ENCODE measurements at regions not wholly inside any gene's neighbourhood (a gene's known extent, or its start where the extent isn't known, plus 50 kb on each side); places are given as distances from the start of the nearest gene placed in this dataset.
A peak's percentile ranks its signal among the peaks of the same experiment; 100 is the strongest.

GRCh38 chr15:79195802-79196201 is 86.7 kb upstream of the ANKRD34C start:
- Mint-ChIP-seq H3K9me3 (no peaks in the 10 kb centered on the region), H3K4me1 (no peaks in the 10 kb centered on the region), H3K36me3 (no peaks in the 10 kb centered on the region), H3K27me3 (peaks cover 11% of the 10 kb centered on the region), H3K27ac (no peak overlapping the region), H3K4me3 (no peak overlapping the region)

- Mint-ChIP-seq H3K36me3 (no peaks in the 10 kb centered on the region), H3K27me3 (peaks cover 8% of the 10 kb centered on the region), H3K9me3 (no peaks in the 10 kb centered on the region), H3K4me3 (no peak overlapping the region), H3K4me1 (no peaks in the 10 kb centered on the region), H3K27ac (no peak overlapping the region)
Observed at GRCh38 chr15:79195239-79195638, 87.3 kb upstream of the ANKRD34C start.

- H3K27ac Mint-ChIP-seq: no peak overlapping the region
- H3K36me3 Mint-ChIP-seq: no peaks in the 10 kb centered on the region
- H3K4me3 Mint-ChIP-seq: no peak overlapping the region
- no peaks in the 10 kb centered on the region for H3K4me1 Mint-ChIP-seq
- H3K9me3 Mint-ChIP-seq: no peaks in the 10 kb centered on the region
- peaks cover 8% of the 10 kb centered on the region for H3K27me3 Mint-ChIP-seq
Observed at GRCh38 chr15:79194386-79194785, 88.1 kb upstream of the ANKRD34C start.

- no peak overlapping the region for H3K27ac Mint-ChIP-seq
- H3K4me3 Mint-ChIP-seq: no peak overlapping the region
- H3K27me3 Mint-ChIP-seq: peaks cover 8% of the 10 kb centered on the region
- H3K9me3 Mint-ChIP-seq: no peaks in the 10 kb centered on the region
- H3K36me3 Mint-ChIP-seq: no peaks in the 10 kb centered on the region
- H3K4me1 Mint-ChIP-seq: no peaks in the 10 kb centered on the region
Observed at GRCh38 chr15:79193549-79193948, 89.0 kb upstream of the ANKRD34C start.

GRCh38 chr15:79193103-79193502 is 89.4 kb upstream of the ANKRD34C start:
- Mint-ChIP-seq H3K27me3 (peaks cover 8% of the 10 kb centered on the region), H3K27ac (no peak overlapping the region), H3K4me1 (no peaks in the 10 kb centered on the region), H3K9me3 (no peaks in the 10 kb centered on the region), H3K36me3 (no peaks in the 10 kb centered on the region), H3K4me3 (no peak overlapping the region)

GRCh38 chr15:79192462-79193036 is 90.0 kb upstream of the ANKRD34C start:
- Mint-ChIP-seq H3K36me3 (no peaks in the 10 kb centered on the region), H3K9me3 (no peaks in the 10 kb centered on the region), H3K27ac (no peak overlapping the region), H3K4me1 (no peaks in the 10 kb centered on the region), H3K27me3 (peaks cover 7% of the 10 kb centered on the region), H3K4me3 (no peak overlapping the region)

GRCh38 chr15:79190093-79190492 is 92.4 kb upstream of the ANKRD34C start:
- H3K4me1 Mint-ChIP-seq: no peaks in the 10 kb centered on the region
- H3K27ac Mint-ChIP-seq: no peak overlapping the region
- H3K4me3 Mint-ChIP-seq: no peak overlapping the region
- no peaks in the 10 kb centered on the region for H3K36me3 Mint-ChIP-seq
- H3K27me3 Mint-ChIP-seq: peaks cover 2% of the 10 kb centered on the region
- no peaks in the 10 kb centered on the region for H3K9me3 Mint-ChIP-seq

- Mint-ChIP-seq H3K4me1 (peaks cover 0 to 4% (median 0%) of the 10 kb centered on the region in 3 donors), H3K9me3 (no peaks in the 10 kb centered on the region), H3K4me3 (no peak overlapping the region), H3K36me3 (peaks cover 3% of the 10 kb centered on the region), H3K27me3 (peaks cover 5% of the 10 kb centered on the region), H3K27ac (no peak overlapping the region)
Observed at GRCh38 chr15:79186616-79187015, 95.9 kb upstream of the ANKRD34C start.

- Mint-ChIP-seq H3K9me3 (no peaks in the 10 kb centered on the region), H3K27me3 (peaks cover 5% of the 10 kb centered on the region), H3K4me1 (peaks cover 0 to 4% (median 0%) of the 10 kb centered on the region in 3 donors), H3K27ac (no peak overlapping the region), H3K36me3 (peaks cover 3% of the 10 kb centered on the region), H3K4me3 (no peak overlapping the region)
Observed at GRCh38 chr15:79185199-79185598, 94.6 kb upstream of the RASGRF1 start.

GRCh38 chr15:79184465-79184892 is 93.9 kb upstream of the RASGRF1 start:
- peaks cover 3% of the 10 kb centered on the region for H3K36me3 Mint-ChIP-seq
- H3K4me1 Mint-ChIP-seq: peaks cover 0 to 4% (median 0%) of the 10 kb centered on the region in 3 donors
- H3K27ac Mint-ChIP-seq: no peak overlapping the region
- no peaks in the 10 kb centered on the region for H3K9me3 Mint-ChIP-seq
- H3K27me3 Mint-ChIP-seq: peaks cover 5% of the 10 kb centered on the region
- no peak overlapping the region for H3K4me3 Mint-ChIP-seq

- Mint-ChIP-seq H3K36me3 (peaks cover 3% of the 10 kb centered on the region), H3K4me1 (peaks cover 0 to 4% (median 0%) of the 10 kb centered on the region in 3 donors), H3K4me3 (peak overlapping the region in 1 of 4 donors; percentile 47), H3K9me3 (no peaks in the 10 kb centered on the region), H3K27ac (no peak overlapping the region), H3K27me3 (peaks cover 10% of the 10 kb centered on the region)
Observed at GRCh38 chr15:79180318-79180717, 89.7 kb upstream of the RASGRF1 start.

GRCh38 chr15:79179597-79179996 is 89.0 kb upstream of the RASGRF1 start:
- no peaks in the 10 kb centered on the region for H3K9me3 Mint-ChIP-seq
- peaks cover 11% of the 10 kb centered on the region for H3K27me3 Mint-ChIP-seq
- H3K36me3 Mint-ChIP-seq: peaks cover 3% of the 10 kb centered on the region
- peaks cover 0 to 4% (median 0%) of the 10 kb centered on the region in 3 donors for H3K4me1 Mint-ChIP-seq
- no peak overlapping the region for H3K4me3 Mint-ChIP-seq
- H3K27ac Mint-ChIP-seq: no peak overlapping the region

- Mint-ChIP-seq H3K4me1 (peaks cover 0 to under 1% (median 0%) of the 10 kb centered on the region in 3 donors), H3K27ac (no peak overlapping the region), H3K4me3 (peak overlapping the region in 1 of 4 donors; percentile 5), H3K27me3 (peaks cover 11% of the 10 kb centered on the region), H3K9me3 (no peaks in the 10 kb centered on the region), H3K36me3 (peaks cover 3% of the 10 kb centered on the region)
Observed at GRCh38 chr15:79179108-79179561, 88.6 kb upstream of the RASGRF1 start.

GRCh38 chr15:79178594-79178993 is 88.0 kb upstream of the RASGRF1 start:
- Mint-ChIP-seq H3K4me1 (no peaks in the 10 kb centered on the region), H3K27me3 (peaks cover 11% of the 10 kb centered on the region), H3K27ac (no peak overlapping the region), H3K9me3 (no peaks in the 10 kb centered on the region), H3K4me3 (peak overlapping the region in 1 of 4 donors; percentile 23), H3K36me3 (peaks cover 3% of the 10 kb centered on the region)

GRCh38 chr15:79176151-79176550 is 85.6 kb upstream of the RASGRF1 start:
- no peaks in the 10 kb centered on the region for H3K9me3 Mint-ChIP-seq
- peaks cover 21% of the 10 kb centered on the region for H3K27me3 Mint-ChIP-seq
- H3K4me3 Mint-ChIP-seq: no peak overlapping the region
- H3K36me3 Mint-ChIP-seq: no peaks in the 10 kb centered on the region
- H3K4me1 Mint-ChIP-seq: no peaks in the 10 kb centered on the region
- no peak overlapping the region for H3K27ac Mint-ChIP-seq

- Mint-ChIP-seq H3K4me3 (no peak overlapping the region), H3K36me3 (no peaks in the 10 kb centered on the region), H3K9me3 (no peaks in the 10 kb centered on the region), H3K27ac (no peak overlapping the region), H3K27me3 (peaks cover 31% of the 10 kb centered on the region), H3K4me1 (no peaks in the 10 kb centered on the region)
Observed at GRCh38 chr15:79172801-79173460, 82.4 kb upstream of the RASGRF1 start.
